ENCODE measurements at regions not wholly inside any gene's neighbourhood (a gene's known extent, or its start where the extent isn't known, plus 50 kb on each side); places are given as distances from the start of the nearest gene placed in this dataset.

DNA sequence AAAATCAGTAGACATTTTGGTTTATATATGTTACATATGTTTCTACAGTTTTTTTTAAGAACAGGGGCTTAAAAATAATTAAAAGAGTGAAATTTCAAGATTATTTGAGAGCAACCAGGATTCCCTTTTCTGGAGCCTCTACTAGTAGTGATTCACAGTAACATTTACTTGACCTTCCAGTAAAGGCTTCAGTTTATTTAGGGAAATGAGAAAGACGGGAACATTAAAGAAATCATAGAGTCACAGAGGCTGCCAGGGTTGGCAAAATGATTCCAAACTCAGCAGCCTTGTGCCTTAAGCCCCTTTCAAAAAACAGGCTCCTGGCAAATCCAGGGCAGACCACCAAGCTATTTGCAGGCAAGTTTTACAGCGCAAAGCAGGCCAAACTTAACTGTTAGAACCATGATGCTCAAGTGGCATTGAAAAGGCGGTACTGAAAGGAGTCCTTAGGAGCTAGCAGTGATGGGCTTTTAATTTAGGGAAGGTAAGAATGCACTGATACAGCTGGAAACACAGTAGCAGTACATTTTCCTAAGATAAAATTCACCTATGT lies 201.1 kb upstream of the ADAMTS9 start:
- H3K9me3 Mint-ChIP-seq, result peaks cover 12% of the 10 kb centered on the region
- H3K27me3 Mint-ChIP-seq (ENCODE audit: low read depth), result no peaks in the 10 kb centered on the region
- H3K36me3 Mint-ChIP-seq, result peaks cover 1% of the 10 kb centered on the region
- peaks cover 15% of the 10 kb centered on the region for H3K4me1 Mint-ChIP-seq
- no peak for DNase-seq (ENCODE audit: low spot score in 2 of 2, unreplicated experiment in 2 of 2)
- TF ChIP-seq, protein P1, sequence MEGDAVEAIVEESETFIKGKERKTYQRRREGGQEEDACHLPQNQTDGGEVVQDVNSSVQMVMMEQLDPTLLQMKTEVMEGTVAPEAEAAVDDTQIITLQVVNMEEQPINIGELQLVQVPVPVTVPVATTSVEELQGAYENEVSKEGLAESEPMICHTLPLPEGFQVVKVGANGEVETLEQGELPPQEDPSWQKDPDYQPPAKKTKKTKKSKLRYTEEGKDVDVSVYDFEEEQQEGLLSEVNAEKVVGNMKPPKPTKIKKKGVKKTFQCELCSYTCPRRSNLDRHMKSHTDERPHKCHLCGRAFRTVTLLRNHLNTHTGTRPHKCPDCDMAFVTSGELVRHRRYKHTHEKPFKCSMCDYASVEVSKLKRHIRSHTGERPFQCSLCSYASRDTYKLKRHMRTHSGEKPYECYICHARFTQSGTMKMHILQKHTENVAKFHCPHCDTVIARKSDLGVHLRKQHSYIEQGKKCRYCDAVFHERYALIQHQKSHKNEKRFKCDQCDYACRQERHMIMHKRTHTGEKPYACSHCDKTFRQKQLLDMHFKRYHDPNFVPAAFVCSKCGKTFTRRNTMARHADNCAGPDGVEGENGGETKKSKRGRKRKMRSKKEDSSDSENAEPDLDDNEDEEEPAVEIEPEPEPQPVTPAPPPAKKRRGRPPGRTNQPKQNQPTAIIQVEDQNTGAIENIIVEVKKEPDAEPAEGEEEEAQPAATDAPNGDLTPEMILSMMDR (IDR thresholded peaks at IDR 0.05; ENCODE audit: unreplicated experiment), result no peak
- no peak overlapping the region for H3K4me3 Mint-ChIP-seq
- no peak overlapping the region for H3K27ac Mint-ChIP-seq

DNA sequence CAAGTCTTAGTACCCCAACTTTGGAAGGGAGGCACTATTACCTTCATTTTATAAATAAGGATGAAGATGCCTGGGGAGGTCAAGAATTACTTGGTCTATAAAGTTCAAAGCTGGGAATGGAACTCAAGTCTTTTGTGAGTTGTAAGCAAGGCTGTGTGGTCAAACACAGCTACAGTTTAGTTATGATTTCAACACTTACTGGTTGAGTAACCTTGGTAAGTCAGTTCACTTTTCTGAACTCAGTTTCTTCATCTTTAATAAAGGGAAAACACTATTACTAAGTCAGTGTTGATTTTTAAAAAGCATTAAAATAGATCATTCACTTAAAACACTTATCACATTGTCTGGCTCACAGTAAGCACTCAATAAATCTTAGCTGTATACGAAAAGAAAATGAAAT lies 200.4 kb upstream of the ADAMTS9 start:
- H3K9me3 Mint-ChIP-seq, result peaks cover 12% of the 10 kb centered on the region
- H3K4me3 Mint-ChIP-seq, result no peak overlapping the region
- no peak overlapping the region for H3K27ac Mint-ChIP-seq
- H3K36me3 Mint-ChIP-seq, result peaks cover 1% of the 10 kb centered on the region
- DNase-seq (ENCODE audit: low spot score in 2 of 2, unreplicated experiment in 2 of 2), result no peak
- H3K27me3 Mint-ChIP-seq (ENCODE audit: low read depth), result no peaks in the 10 kb centered on the region
- TF ChIP-seq, protein P1 (IDR thresholded peaks at IDR 0.05; ENCODE audit: unreplicated experiment), result no peak
- peaks cover 15% of the 10 kb centered on the region for H3K4me1 Mint-ChIP-seq

DNA sequence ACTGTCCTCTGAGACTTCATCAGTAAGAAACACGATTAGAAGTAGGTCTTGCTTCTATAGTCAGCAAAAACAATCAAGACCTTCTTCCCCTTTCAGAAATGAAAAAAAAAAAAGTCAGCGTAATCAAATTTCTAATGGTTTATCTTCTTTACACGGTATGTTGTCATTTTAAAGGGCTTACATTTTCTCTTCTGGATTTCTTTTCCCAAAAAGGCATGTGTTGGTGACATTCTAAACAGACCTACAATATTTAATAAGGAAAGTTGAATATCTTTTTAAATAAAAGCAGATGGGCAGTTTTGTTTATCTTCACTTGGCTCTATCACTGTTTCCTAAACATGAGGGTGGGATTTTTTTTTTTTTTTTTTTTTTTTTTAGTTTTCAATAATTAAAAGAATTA lies 197.3 kb upstream of the ADAMTS9 start:
- Mint-ChIP-seq H3K27ac (no peak overlapping the region), H3K4me1 (peaks cover 14% of the 10 kb centered on the region), H3K36me3 (peaks cover 6% of the 10 kb centered on the region), H3K27me3 (ENCODE audit: low read depth) (no peaks in the 10 kb centered on the region), H3K9me3 (peaks cover 18% of the 10 kb centered on the region), H3K4me3 (no peak overlapping the region)
- no peak for DNase-seq (ENCODE audit: low spot score in 2 of 2, unreplicated experiment in 2 of 2)
- TF ChIP-seq, protein P1 (IDR thresholded peaks at IDR 0.05; ENCODE audit: unreplicated experiment), result no peak

DNA sequence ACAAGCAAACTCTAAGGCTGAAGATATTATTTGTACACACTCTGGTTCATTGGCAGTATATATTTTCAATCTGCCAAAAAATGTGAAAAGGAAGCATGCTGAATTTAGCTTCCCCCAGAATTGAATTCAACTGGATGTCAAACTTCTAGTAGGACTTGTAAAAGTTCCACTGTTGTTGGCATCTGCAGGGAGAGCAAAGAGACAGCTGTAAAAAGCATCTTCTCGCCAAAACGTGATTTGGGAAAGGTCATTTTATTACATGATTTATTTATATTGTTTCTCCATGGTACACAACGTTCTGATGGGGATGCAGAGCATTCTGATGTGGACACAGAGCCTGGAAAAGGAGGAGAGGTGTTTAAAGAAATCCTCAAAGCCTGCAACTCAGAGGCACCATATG lies 196.7 kb upstream of the ADAMTS9 start:
- TF ChIP-seq, protein P1 (IDR thresholded peaks at IDR 0.05; ENCODE audit: unreplicated experiment), result no peak
- Mint-ChIP-seq H3K27ac (no peak overlapping the region), H3K27me3 (ENCODE audit: low read depth) (no peaks in the 10 kb centered on the region), H3K4me1 (peaks cover 12% of the 10 kb centered on the region), H3K36me3 (peaks cover 6% of the 10 kb centered on the region), H3K9me3 (peaks cover 19% of the 10 kb centered on the region), H3K4me3 (no peak overlapping the region)
- no peak for DNase-seq (ENCODE audit: low spot score in 2 of 2, unreplicated experiment in 2 of 2)

DNA sequence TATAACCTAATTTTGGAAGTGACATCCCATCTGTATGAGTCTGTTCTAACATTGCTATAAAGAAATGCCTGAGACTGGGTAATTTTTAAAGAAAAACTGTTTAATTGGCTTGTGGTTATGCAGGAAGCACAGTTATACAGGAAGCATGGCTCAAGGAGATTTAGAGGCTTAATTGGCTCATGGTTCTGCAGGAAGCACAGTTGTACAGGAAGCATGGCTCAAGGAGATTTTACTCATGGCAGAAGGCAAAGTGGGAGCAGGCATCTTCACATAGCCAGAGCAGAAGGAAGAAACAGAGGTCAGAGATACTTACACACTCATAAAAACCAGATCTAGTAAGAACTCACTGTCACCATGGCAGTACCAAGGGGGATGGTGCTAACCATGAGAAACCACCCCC lies 193.1 kb upstream of the ADAMTS9 start:
- Mint-ChIP-seq H3K4me1 (peaks cover 18% of the 10 kb centered on the region), H3K9me3 (peaks cover 11% of the 10 kb centered on the region), H3K27me3 (ENCODE audit: low read depth) (no peaks in the 10 kb centered on the region), H3K27ac (no peak overlapping the region), H3K36me3 (peaks cover 4% of the 10 kb centered on the region), H3K4me3 (no peak overlapping the region)
- no peak for DNase-seq (ENCODE audit: low spot score in 2 of 2, unreplicated experiment in 2 of 2)
- TF ChIP-seq, protein P1 (IDR thresholded peaks at IDR 0.05; ENCODE audit: unreplicated experiment), result no peak

DNA sequence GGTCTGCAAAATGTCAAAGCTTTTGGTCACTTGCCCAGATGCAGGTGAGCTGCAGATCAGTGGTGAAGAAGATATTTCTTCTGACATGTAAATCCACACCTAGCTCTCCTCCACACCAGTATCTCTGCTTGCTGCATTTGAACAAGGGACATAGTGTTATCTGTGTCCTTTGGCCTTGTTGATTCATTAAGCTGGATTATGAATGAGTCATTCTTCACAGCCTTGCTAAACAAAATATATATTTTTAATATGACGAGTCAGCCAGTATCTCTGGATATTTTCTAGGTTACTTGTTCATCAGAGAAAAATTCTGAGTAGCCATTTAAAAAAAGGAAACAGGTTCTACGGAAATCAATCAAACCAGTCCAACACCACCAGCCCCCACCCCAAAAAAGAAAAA lies 190.6 kb upstream of the ADAMTS9 start:
- Mint-ChIP-seq H3K4me3 (no peak overlapping the region), H3K4me1 (peaks cover 14% of the 10 kb centered on the region)

More for the DNA sequence above, 190.6 kb upstream of the ADAMTS9 start:
- TF ChIP-seq, protein P1 (IDR thresholded peaks at IDR 0.05; ENCODE audit: unreplicated experiment), result no peak
- Mint-ChIP-seq H3K27me3 (ENCODE audit: low read depth) (no peaks in the 10 kb centered on the region), H3K27ac (no peak overlapping the region), H3K36me3 (peaks cover 4% of the 10 kb centered on the region), H3K9me3 (peaks cover 11% of the 10 kb centered on the region)
- no peak for DNase-seq (ENCODE audit: low spot score in 2 of 2, unreplicated experiment in 2 of 2)
